HEK293 (cell line): ENCODE measurements at regions not wholly inside any gene's neighbourhood (a gene's known extent, or its start where the extent isn't known, plus 50 kb on each side); places are given as distances from the start of the nearest gene placed in this dataset.

Source experiments
- ELK4 ChIP-seq: IDR thresholded peaks from 2 replicates; pipeline ENCODE4 v1.6.1; 2011; ENCODE audit warnings: mild to moderate bottlenecking, low read depth, low read length, borderline replicate concordance
- REST ChIP-seq: fragments of 450-650 bp; formaldehyde crosslinking; IDR thresholded peaks from 2 replicates; pipeline ENCODE4 v1.5.1; 2016; ENCODE audit warnings: missing biosample characterization, missing genetic modification characterization
- ZNF664 ChIP-seq: fragments of 450-650 bp; formaldehyde crosslinking; IDR thresholded peaks from 2 replicates; pipeline ENCODE4 v1.5.1; 2016; ENCODE audit warnings: missing biosample characterization, missing genetic modification characterization

GRCh38 chr13:64206430-64207225, 2791.0 kb upstream of the PCDH20 start:
- TF ChIP-seq ELK4 (no peak), REST (no peak), ZNF664 (tag by site-specific recombination) (no peak)
